ENCODE measurements at regions not wholly inside any gene's neighbourhood (a gene's known extent, or its start where the extent isn't known, plus 50 kb on each side); places are given as distances from the start of the nearest gene placed in this dataset.

GRCh38 chr11:19459240-19459639, 218.5 kb upstream of the E2F8 start:
- no peaks in the 10 kb centered on the region for H3K9me3 Mint-ChIP-seq (ENCODE audit: insufficient read depth)
- DNase-seq (no peak), ATAC-seq (ENCODE audit: low read depth) (no peak)
- no peak overlapping the region for H3K4me2 ChIP-seq (replicated peaks; ENCODE audit: low read depth, low read length, poor library complexity, severe bottlenecking)
- no peak overlapping the region for H2AFZ ChIP-seq (ENCODE audit: insufficient read depth, low read depth, low read length, poor library complexity, severe bottlenecking)
- H3K4me3 Mint-ChIP-seq = no peak overlapping the region
- no peaks in the 10 kb centered on the region for H3K9me3 ChIP-seq (ENCODE audit: control extremely low read depth in 1 of 3, control insufficient read depth in 2 of 3, insufficient read depth in 1 of 3, low read length in 2 of 3)
- ChIA-PET POLR2A (no interaction called here), CTCF (no interaction called here)
- H4K20me1 ChIP-seq (ENCODE audit: control insufficient read depth, insufficient read depth, low read length, poor library complexity, severe bottlenecking) = no peaks in the 10 kb centered on the region
- H3K27ac ChIP-seq (ENCODE audit: low read length in 2 of 2) = no peak overlapping the region
- peaks cover 3% of the 10 kb centered on the region for H3K4me1 Mint-ChIP-seq
- H3K4me3 ChIP-seq (ENCODE audit: control extremely low read depth in 1 of 5, extremely low read depth in 1 of 5, insufficient read depth in 1 of 5, low read depth in 2 of 5, low read length in 4 of 5) = no peak overlapping the region
- intact Hi-C loops (cut with micrococcal nuclease) = no loop called here
- H3K27me3 Mint-ChIP-seq = peaks cover 4% of the 10 kb centered on the region
- H3K27ac Mint-ChIP-seq = no peak overlapping the region
- H3K4me1 ChIP-seq (ENCODE audit: control insufficient read depth in 2 of 2, insufficient read depth in 2 of 2, low read length in 2 of 2) = no peaks in the 10 kb centered on the region
- no peaks in the 10 kb centered on the region for H3K79me2 ChIP-seq (ENCODE audit: control insufficient read depth, insufficient read depth, low read length)
- H3K9ac ChIP-seq (ENCODE audit: low read length) = no peak overlapping the region
- TF ChIP-seq EZH2 (IDR thresholded peaks at IDR 0.05; ENCODE audit: borderline replicate concordance, insufficient read depth, low read depth, low read length, poor library complexity, severe bottlenecking) = no peak
- TF ChIP-seq CTCF (IDR thresholded peaks at IDR 0.05) = no peak
- peaks cover 0 to 6% (median 0%) of the 10 kb centered on the region in 4 experiments for H3K27me3 ChIP-seq (replicated peaks in 1 of 4; ENCODE audit: control extremely low read depth in 1 of 4, control insufficient read depth in 3 of 4, insufficient read depth in 4 of 4, low read length in 3 of 4)
- H3K36me3 ChIP-seq (replicated peaks in 1 of 2; ENCODE audit: control extremely low read depth in 1 of 2, control insufficient read depth in 1 of 2, extremely low read depth in 1 of 2, insufficient read depth in 2 of 2, low read length in 1 of 2) = no peaks in the 10 kb centered on the region

GRCh38 chr11:19458721-19459120, 218.0 kb upstream of the E2F8 start:
- H3K27me3 Mint-ChIP-seq = peaks cover 4% of the 10 kb centered on the region
- H3K4me3 Mint-ChIP-seq = no peak overlapping the region
- H3K79me2 ChIP-seq (ENCODE audit: control insufficient read depth, insufficient read depth, low read length) = no peaks in the 10 kb centered on the region
- POLR2A ChIA-PET = no interaction called here
- no peak overlapping the region for H3K27ac ChIP-seq (ENCODE audit: low read length in 2 of 2)
- CTCF ChIA-PET = no interaction called here
- intact Hi-C loops (cut with micrococcal nuclease) = no loop called here
- ATAC-seq (ENCODE audit: low read depth) (no peak), DNase-seq (no peak)
- TF ChIP-seq CTCF (IDR thresholded peaks at IDR 0.05) (no peak), EZH2 (IDR thresholded peaks at IDR 0.05; ENCODE audit: borderline replicate concordance, insufficient read depth, low read depth, low read length, poor library complexity, severe bottlenecking) (no peak)
- no peak overlapping the region for H3K27ac Mint-ChIP-seq
- H3K9me3 Mint-ChIP-seq (ENCODE audit: insufficient read depth) = no peaks in the 10 kb centered on the region
- H3K27me3 ChIP-seq (replicated peaks in 1 of 4; ENCODE audit: control extremely low read depth in 1 of 4, control insufficient read depth in 3 of 4, insufficient read depth in 4 of 4, low read length in 3 of 4) = peaks cover 0 to 5% (median 0%) of the 10 kb centered on the region in 4 experiments
- H3K4me1 Mint-ChIP-seq = peaks cover 3% of the 10 kb centered on the region
- H3K4me3 ChIP-seq (ENCODE audit: control extremely low read depth in 1 of 5, extremely low read depth in 1 of 5, insufficient read depth in 1 of 5, low read depth in 2 of 5, low read length in 4 of 5) = no peak overlapping the region
- H3K36me3 ChIP-seq (replicated peaks in 1 of 2; ENCODE audit: control extremely low read depth in 1 of 2, control insufficient read depth in 1 of 2, extremely low read depth in 1 of 2, insufficient read depth in 2 of 2, low read length in 1 of 2) = no peaks in the 10 kb centered on the region
- H2AFZ ChIP-seq (ENCODE audit: insufficient read depth, low read depth, low read length, poor library complexity, severe bottlenecking) = no peak overlapping the region
- H3K9ac ChIP-seq (ENCODE audit: low read length) = no peak overlapping the region
- H3K9me3 ChIP-seq (ENCODE audit: control extremely low read depth in 1 of 3, control insufficient read depth in 2 of 3, insufficient read depth in 1 of 3, low read length in 2 of 3) = no peaks in the 10 kb centered on the region
- H3K4me2 ChIP-seq (replicated peaks; ENCODE audit: low read depth, low read length, poor library complexity, severe bottlenecking) = no peak overlapping the region
- no peaks in the 10 kb centered on the region for H4K20me1 ChIP-seq (ENCODE audit: control insufficient read depth, insufficient read depth, low read length, poor library complexity, severe bottlenecking)
- H3K4me1 ChIP-seq (ENCODE audit: control insufficient read depth in 2 of 2, insufficient read depth in 2 of 2, low read length in 2 of 2) = no peaks in the 10 kb centered on the region
- WGBS (ENCODE audit: insufficient coverage) = 100% methylated on average over 3 of the region's 3 CpGs

Measured in B cell (primary cell).